GM06990 (cell line): ENCODE measurements at regions not wholly inside any gene's neighbourhood (a gene's known extent, or its start where the extent isn't known, plus 50 kb on each side); places are given as distances from the start of the nearest gene placed in this dataset.

Source experiments
- DNase-seq: peaks from one replicate; pipeline ENCODE4 v3.0.0-alpha.2; 2011; ENCODE audit not compliant: insufficient read length; ENCODE audit errors: extremely low read depth
- H3K27me3 ChIP-seq: replicated peaks from 2 replicates; pipeline ENCODE4 v1.6.0; 2011; ENCODE audit warnings: low read length; ENCODE audit not compliant: control insufficient read depth, insufficient read depth
- H3K36me3 ChIP-seq: 2 replicates; pipeline ENCODE4 v1.5.1; 2011; ENCODE audit warnings: low read length; ENCODE audit not compliant: control insufficient read depth, insufficient read depth
- H3K4me3 ChIP-seq: replicated peaks from 2 replicates; pipeline ENCODE4 v1.5.1; 2011; ENCODE audit warnings: low read depth, mild to moderate bottlenecking, control low read depth, low read length
- CTCF ChIP-seq: IDR thresholded peaks from 2 replicates; pipeline ENCODE4 v1.5.1; 2011; ENCODE audit warnings: low read length, control low read depth, mild to moderate bottlenecking, inconsistent platforms; ENCODE audit not compliant: insufficient read depth, poor library complexity, severe bottlenecking

GRCh38 chr11:15562230-15562629 lies 447.5 kb downstream of the INSC start:
- Histone ChIP-seq H3K27me3 (no peaks in the 10 kb centered on the region), H3K36me3 (no peaks in the 10 kb centered on the region), H3K4me3 (no peak overlapping the region)
- DNase-seq = no peak
- TF ChIP-seq CTCF = no peak

GRCh38 chr11:15563054-15563453 lies 448.3 kb downstream of the INSC start:
- H3K36me3 ChIP-seq = no peaks in the 10 kb centered on the region
- no peak for TF ChIP-seq CTCF
- no peak for DNase-seq
- H3K4me3 ChIP-seq = no peak overlapping the region
- no peaks in the 10 kb centered on the region for H3K27me3 ChIP-seq

- no peak overlapping the region for H3K4me3 ChIP-seq
- H3K36me3 ChIP-seq = no peaks in the 10 kb centered on the region
- DNase-seq = no peak
- TF ChIP-seq CTCF = no peak
- no peaks in the 10 kb centered on the region for H3K27me3 ChIP-seq
These were observed 451.2 kb downstream of the INSC start for GRCh38 chr11:15565880-15566279.

GRCh38 chr11:15568440-15568839 lies 453.7 kb downstream of the INSC start:
- Histone ChIP-seq H3K27me3 (no peaks in the 10 kb centered on the region), H3K4me3 (no peak overlapping the region), H3K36me3 (no peaks in the 10 kb centered on the region)
- no peak for DNase-seq
- no peak for TF ChIP-seq CTCF

- no peak overlapping the region for H3K4me3 ChIP-seq
- TF ChIP-seq CTCF = no peak
- no peak for DNase-seq
- H3K36me3 ChIP-seq = no peaks in the 10 kb centered on the region
- no peaks in the 10 kb centered on the region for H3K27me3 ChIP-seq
These were observed 454.7 kb downstream of the INSC start for GRCh38 chr11:15569305-15570025.

GRCh38 chr11:15575409-15575808 lies 460.7 kb downstream of the INSC start:
- no peak overlapping the region for H3K4me3 ChIP-seq
- H3K27me3 ChIP-seq = no peaks in the 10 kb centered on the region
- no peak for TF ChIP-seq CTCF
- H3K36me3 ChIP-seq = no peaks in the 10 kb centered on the region
- DNase-seq = no peak
